Endodermal cell (in vitro differentiated cells): ENCODE measurements at regions not wholly inside any gene's neighbourhood (a gene's known extent, or its start where the extent isn't known, plus 50 kb on each side); places are given as distances from the start of the nearest gene placed in this dataset.

Source experiments
- DNase-seq: peaks from one replicate; pipeline ENCODE4 v3.0.0-alpha.2; 2017
- H3K27ac ChIP-seq: 2 replicates; pipeline ENCODE4 v1.5.1; 2013; ENCODE audit warnings: mild to moderate bottlenecking, low read depth, low read length, moderate library complexity
- H3K27me3 ChIP-seq: 2 replicates; pipeline ENCODE4 v1.6.1; 2013; ENCODE audit warnings: mild to moderate bottlenecking, low read length, moderate library complexity; ENCODE audit not compliant: insufficient read depth, control insufficient read depth, poor library complexity, severe bottlenecking
- H3K36me3 ChIP-seq: 2 replicates; pipeline ENCODE4 v1.7.0; 2013; ENCODE audit warnings: mild to moderate bottlenecking, low read length, moderate library complexity; ENCODE audit not compliant: control insufficient read depth, insufficient read depth
- H3K4me1 ChIP-seq: one replicate; pipeline ENCODE4 v1.7.0; 2013; ENCODE audit warnings: low read length; ENCODE audit not compliant: control insufficient read depth, insufficient read depth
- H3K4me3 ChIP-seq: 2 replicates; pipeline ENCODE4 v1.5.1; 2013; ENCODE audit warnings: mild to moderate bottlenecking, low read length, moderate library complexity
- H3K9ac ChIP-seq: 2 replicates; pipeline ENCODE4 v1.6.1; 2013; ENCODE audit warnings: mild to moderate bottlenecking, low read length, moderate library complexity; ENCODE audit not compliant: poor library complexity, severe bottlenecking; ENCODE audit errors: extremely low read depth
- H3K9me3 ChIP-seq: 2 replicates; pipeline ENCODE4 v1.6.1; 2013; ENCODE audit warnings: mild to moderate bottlenecking, low read length, moderate library complexity; ENCODE audit not compliant: control insufficient read depth
- H3K27ac Mint-ChIP-seq: 2 replicates; pipeline ENCODE4 v1.8.0; 2020; ENCODE audit warnings: mixed read lengths
- H3K27me3 Mint-ChIP-seq: 2 replicates; pipeline ENCODE4 v1.8.0; 2021; ENCODE audit warnings: mild to moderate bottlenecking, mixed read lengths; ENCODE audit not compliant: insufficient read depth
- H3K36me3 Mint-ChIP-seq: 2 replicates; pipeline ENCODE4 v1.8.0; 2020; ENCODE audit warnings: low read depth, mixed read lengths
- H3K4me1 Mint-ChIP-seq: 2 replicates; pipeline ENCODE4 v1.8.0; 2020; ENCODE audit warnings: mixed read lengths
- H3K4me3 Mint-ChIP-seq: 2 replicates; pipeline ENCODE4 v1.8.0; 2020; ENCODE audit warnings: mild to moderate bottlenecking, moderate library complexity, mixed read lengths
- H3K9me3 Mint-ChIP-seq: 2 replicates; pipeline ENCODE4 v1.8.0; 2020; ENCODE audit warnings: mild to moderate bottlenecking, mixed read lengths
- WGBS, 2 experiments: methylation state at CpG; one replicate each; pipeline versions ENCODE4 v1.1.5 to v1.1.7; 2013; ENCODE audit warnings: missing lambda C conversion rate in 2 of 2, mixed read lengths in 1 of 2; ENCODE audit not compliant: insufficient coverage in 1 of 2, insufficient read length in 1 of 2; 5-methylcytosine and 5-hydroxymethylcytosine counted together
- TF ChIP-seq, protein P1 (sequence below): fragments of 200-600 bp; sonication (generic); conservative IDR thresholded peaks from 2 replicates; pipeline ENCODE4 v1.5.0; 2021; ENCODE audit warnings: antibody characterized with exemption, mild to moderate bottlenecking

- TF ChIP-seq, protein P1, sequence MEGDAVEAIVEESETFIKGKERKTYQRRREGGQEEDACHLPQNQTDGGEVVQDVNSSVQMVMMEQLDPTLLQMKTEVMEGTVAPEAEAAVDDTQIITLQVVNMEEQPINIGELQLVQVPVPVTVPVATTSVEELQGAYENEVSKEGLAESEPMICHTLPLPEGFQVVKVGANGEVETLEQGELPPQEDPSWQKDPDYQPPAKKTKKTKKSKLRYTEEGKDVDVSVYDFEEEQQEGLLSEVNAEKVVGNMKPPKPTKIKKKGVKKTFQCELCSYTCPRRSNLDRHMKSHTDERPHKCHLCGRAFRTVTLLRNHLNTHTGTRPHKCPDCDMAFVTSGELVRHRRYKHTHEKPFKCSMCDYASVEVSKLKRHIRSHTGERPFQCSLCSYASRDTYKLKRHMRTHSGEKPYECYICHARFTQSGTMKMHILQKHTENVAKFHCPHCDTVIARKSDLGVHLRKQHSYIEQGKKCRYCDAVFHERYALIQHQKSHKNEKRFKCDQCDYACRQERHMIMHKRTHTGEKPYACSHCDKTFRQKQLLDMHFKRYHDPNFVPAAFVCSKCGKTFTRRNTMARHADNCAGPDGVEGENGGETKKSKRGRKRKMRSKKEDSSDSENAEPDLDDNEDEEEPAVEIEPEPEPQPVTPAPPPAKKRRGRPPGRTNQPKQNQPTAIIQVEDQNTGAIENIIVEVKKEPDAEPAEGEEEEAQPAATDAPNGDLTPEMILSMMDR, result no peak
- Mint-ChIP-seq H3K27me3 (no peaks in the 10 kb centered on the region), H3K4me3 (no peak overlapping the region), H3K36me3 (no peaks in the 10 kb centered on the region), H3K9me3 (no peaks in the 10 kb centered on the region), H3K4me1 (no peaks in the 10 kb centered on the region), H3K27ac (no peak overlapping the region)
- H3K4me3 ChIP-seq, result no peak overlapping the region
- 80 to 88% methylated on average over 3 of the region's 3 CpGs for WGBS, 2 experiments
- H3K4me1 ChIP-seq, result no peaks in the 10 kb centered on the region
- no peaks in the 10 kb centered on the region for H3K36me3 ChIP-seq
- no peak for DNase-seq
- H3K9ac ChIP-seq, result no peak overlapping the region
- H3K9me3 ChIP-seq, result no peaks in the 10 kb centered on the region
- H3K27ac ChIP-seq, result no peak overlapping the region
- no peaks in the 10 kb centered on the region for H3K27me3 ChIP-seq
Observed at GRCh38 chr5:27900761-27901160, 862.4 kb upstream of the CDH9 start.

DNA sequence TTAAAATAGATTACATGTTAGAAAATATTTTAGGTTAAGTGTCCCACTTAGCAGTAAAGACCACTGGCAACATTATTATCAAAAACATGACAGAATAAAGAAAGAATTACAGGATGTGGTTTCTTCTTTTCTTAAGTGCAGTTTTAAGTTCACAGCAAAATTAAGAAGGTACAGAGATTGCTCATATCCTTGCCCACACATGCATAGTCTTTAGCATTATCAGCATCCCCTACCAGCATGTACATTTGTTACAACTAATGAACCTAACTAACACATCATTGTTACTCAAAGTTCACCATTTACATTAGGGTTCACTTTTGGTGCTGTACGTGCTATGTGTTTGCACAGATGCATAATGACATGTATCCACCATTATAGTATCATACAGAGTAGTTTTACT is 837.7 kb upstream of the CDH9 start:
- Histone ChIP-seq H3K9ac (no peak overlapping the region), H3K27me3 (no peaks in the 10 kb centered on the region), H3K4me1 (no peaks in the 10 kb centered on the region), H3K9me3 (no peaks in the 10 kb centered on the region), H3K4me3 (no peak overlapping the region), H3K36me3 (no peaks in the 10 kb centered on the region), H3K27ac (no peak overlapping the region)
- DNase-seq, result no peak
- peaks cover 5% of the 10 kb centered on the region for H3K9me3 Mint-ChIP-seq
- TF ChIP-seq, protein P1, result no peak
- no peaks in the 10 kb centered on the region for H3K27me3 Mint-ChIP-seq
- 92% methylated on average over 1 of the region's 1 CpG; no CpG with 5 or more reads in 1 of the 2 experiments for WGBS, 2 experiments
- H3K36me3 Mint-ChIP-seq, result no peaks in the 10 kb centered on the region
- H3K4me1 Mint-ChIP-seq, result no peaks in the 10 kb centered on the region
- H3K27ac Mint-ChIP-seq, result no peak overlapping the region
- H3K4me3 Mint-ChIP-seq, result no peak overlapping the region

- H3K27me3 ChIP-seq, result no peaks in the 10 kb centered on the region
- DNase-seq, result no peak
- no peaks in the 10 kb centered on the region for H3K36me3 Mint-ChIP-seq
- no peak overlapping the region for H3K9ac ChIP-seq
- H3K4me3 ChIP-seq, result no peak overlapping the region
- no peaks in the 10 kb centered on the region for H3K4me1 Mint-ChIP-seq
- no peaks in the 10 kb centered on the region for H3K27me3 Mint-ChIP-seq
- TF ChIP-seq, protein P1, result no peak
- H3K27ac ChIP-seq, result no peak overlapping the region
- H3K36me3 ChIP-seq, result no peaks in the 10 kb centered on the region
- no peaks in the 10 kb centered on the region for H3K4me1 ChIP-seq
- H3K27ac Mint-ChIP-seq, result no peak overlapping the region
- no peak overlapping the region for H3K4me3 Mint-ChIP-seq
- H3K9me3 ChIP-seq, result no peaks in the 10 kb centered on the region
- H3K9me3 Mint-ChIP-seq, result peaks cover 5% of the 10 kb centered on the region
Observed at GRCh38 chr5:27875148-27875547, 836.8 kb upstream of the CDH9 start.
